IMR-90 (cell line): ENCODE measurements at regions not wholly inside any gene's neighbourhood (a gene's known extent, or its start where the extent isn't known, plus 50 kb on each side); places are given as distances from the start of the nearest gene placed in this dataset.

Source experiments
- ATAC-seq: fragments of 200-7000 bp; cut with Tn5 transposase; 2 replicates; pipeline ENCODE4 v1.9.1; 2020; ENCODE audit warnings: low read depth, mild to moderate bottlenecking, moderate library complexity
- BruUV-seq: library from RNA; stranded (reverse); fragments of 400-500 nt; replicated peaks from 2 replicates; lab custom pipeline; 2021; lab: Mats Ljungman, UMichigan
- CTCF ChIA-PET: fragments of 300-600 bp; formaldehyde crosslinking; extraction: SDS; loops from one replicate; lab custom pipeline; 2021; ENCODE audit warnings: antibody characterized with exemption; lab: Yijun Ruan, JAX
- POLR2A ChIA-PET: fragments of 300-600 bp; sonication (Branson Sonifier 250); formaldehyde crosslinking; loops from one replicate; lab custom pipeline; 2022; ENCODE audit warnings: antibody characterized with exemption; ENCODE audit not compliant: unreplicated experiment; lab: Charles Lee
- DNase-seq: peaks from one replicate; pipeline ENCODE4 v3.0.0; 2013
- H2AFZ ChIP-seq: replicated peaks from 2 replicates; pipeline ENCODE3; 2013; ENCODE audit warnings: low read length, mild to moderate bottlenecking; ENCODE audit not compliant: poor library complexity
- H2AK5ac ChIP-seq: 2 replicates; pipeline ENCODE4 v1.6.1; 2013; ENCODE audit warnings: low read depth, low read length, inconsistent platforms
- H2AK9ac ChIP-seq: replicated peaks from 2 replicates; pipeline ENCODE3; 2013; ENCODE audit warnings: mild to moderate bottlenecking, low read depth, low read length, moderate library complexity; ENCODE audit not compliant: poor library complexity
- H2BK120ac ChIP-seq: 2 replicates; pipeline ENCODE4 v1.6.1; 2013; ENCODE audit warnings: low read depth, low read length, inconsistent platforms
- H2BK15ac ChIP-seq: 3 replicates; pipeline ENCODE4 v1.6.1; 2013; ENCODE audit warnings: low read depth, low read length, inconsistent platforms
- H2BK20ac ChIP-seq: 2 replicates; pipeline ENCODE4 v1.6.1; 2013; ENCODE audit warnings: low read depth, mild to moderate bottlenecking, inconsistent platforms, low read length, moderate library complexity
- H2BK5ac ChIP-seq: 2 replicates; pipeline ENCODE4 v1.6.1; 2013; ENCODE audit warnings: mild to moderate bottlenecking, low read depth, low read length, inconsistent platforms; ENCODE audit not compliant: poor library complexity, severe bottlenecking
- H3K14ac ChIP-seq: replicated peaks from 2 replicates; pipeline ENCODE4 v1.6.1; 2013; ENCODE audit warnings: low read depth, low read length, inconsistent platforms
- H3K18ac ChIP-seq: 2 replicates; pipeline ENCODE4 v1.6.1; 2013; ENCODE audit warnings: low read depth, low read length, control low read depth
- H3K23ac ChIP-seq: 2 replicates; pipeline ENCODE4 v1.6.1; 2013; ENCODE audit warnings: low read depth, low read length, inconsistent platforms
- H3K27ac ChIP-seq: 2 replicates; pipeline ENCODE4 v1.5.1; 2013; ENCODE audit warnings: mild to moderate bottlenecking, control low read depth, low read length; ENCODE audit not compliant: insufficient read depth
- H3K27me3 ChIP-seq: 2 replicates; pipeline ENCODE4 v1.6.1; 2013; ENCODE audit warnings: low read length; ENCODE audit not compliant: control insufficient read depth, insufficient read depth
- H3K36me3 ChIP-seq: 2 replicates; pipeline ENCODE4 v1.6.1; 2013; ENCODE audit warnings: low read length, mixed read lengths; ENCODE audit not compliant: control insufficient read depth, insufficient read depth
- H3K4ac ChIP-seq: 2 replicates; pipeline ENCODE4 v1.6.1; 2013; ENCODE audit warnings: low read depth, low read length, inconsistent platforms
- H3K4me1 ChIP-seq: 2 replicates; pipeline ENCODE4 v1.6.1; 2013; ENCODE audit warnings: low read length, mixed read lengths; ENCODE audit not compliant: control insufficient read depth, insufficient read depth
- H3K4me2 ChIP-seq: 2 replicates; pipeline ENCODE4 v1.6.1; 2013; ENCODE audit warnings: low read depth, mild to moderate bottlenecking, control low read depth, low read length, moderate library complexity
- H3K4me3 ChIP-seq: 2 replicates; pipeline ENCODE4 v1.5.1; 2013; ENCODE audit warnings: low read depth, mild to moderate bottlenecking, control low read depth, low read length, moderate library complexity; ENCODE audit not compliant: insufficient read depth
- H3K56ac ChIP-seq: 2 replicates; pipeline ENCODE4 v1.6.1; 2013; ENCODE audit warnings: low read length, inconsistent platforms; ENCODE audit not compliant: insufficient read depth; ENCODE audit errors: extremely low read depth
- H3K79me1 ChIP-seq, 2 experiments: 2 replicates each; pipeline ENCODE4 v1.6.1; 2013; ENCODE audit warnings: low read length in 2 of 2, inconsistent platforms in 1 of 2, low read depth in 1 of 2
- H3K9ac ChIP-seq: 2 replicates; pipeline ENCODE4 v1.6.1; 2013; ENCODE audit warnings: low read depth, low read length, control low read depth
- H3K9me1 ChIP-seq: 2 replicates; pipeline ENCODE4 v1.6.1; 2013; ENCODE audit warnings: low read length, inconsistent platforms; ENCODE audit not compliant: insufficient read depth
- H3K9me3 ChIP-seq: 2 replicates; pipeline ENCODE4 v1.6.1; 2013; ENCODE audit warnings: low read length; ENCODE audit not compliant: control insufficient read depth, insufficient read depth
- H4K20me1 ChIP-seq: 2 replicates; pipeline ENCODE4 v1.6.1; 2013; ENCODE audit warnings: low read length, inconsistent platforms; ENCODE audit not compliant: insufficient read depth
- H4K5ac ChIP-seq: 2 replicates; pipeline ENCODE4 v1.6.1; 2013; ENCODE audit warnings: mild to moderate bottlenecking, low read depth, low read length, control low read depth
- H4K8ac ChIP-seq, 2 experiments: 2 replicates each; pipeline ENCODE4 v1.6.1; 2013; ENCODE audit warnings: low read depth in 2 of 2, low read length in 2 of 2, control low read depth in 1 of 2, inconsistent platforms in 1 of 2
- H4K91ac ChIP-seq: 2 replicates; pipeline ENCODE4 v1.6.1; 2013; ENCODE audit warnings: low read depth, low read length, inconsistent platforms; ENCODE audit not compliant: insufficient read depth
- BHLHE40 ChIP-seq: fragments of 150-350 bp; IDR thresholded peaks from 2 replicates; pipeline ENCODE4 v1.6.1; 2016; ENCODE audit warnings: mild to moderate bottlenecking, low read depth, low read length
- CEBPB ChIP-seq: IDR thresholded peaks from 2 replicates; pipeline ENCODE4 v1.6.1; 2012; ENCODE audit warnings: low read depth, low read length, improper control_type of control experiment
- CHD1 ChIP-seq: IDR thresholded peaks from 2 replicates; pipeline ENCODE4 v1.6.1; 2012; ENCODE audit warnings: low read depth, low read length, improper control_type of control experiment
- FOS ChIP-seq: fragments of 150-350 bp; IDR thresholded peaks from 2 replicates; pipeline ENCODE4 v1.6.1; 2016; ENCODE audit warnings: low read depth, low read length
- MAFK ChIP-seq: IDR thresholded peaks from 2 replicates; pipeline ENCODE4 v1.6.1; 2012; ENCODE audit warnings: low read depth, low read length, improper control_type of control experiment
- MAZ ChIP-seq: IDR thresholded peaks from 2 replicates; pipeline ENCODE4 v1.6.1; 2012; ENCODE audit warnings: low read depth, mild to moderate bottlenecking, low read length, improper control_type of control experiment, moderate library complexity, borderline replicate concordance
- MXI1 ChIP-seq: IDR thresholded peaks from 2 replicates; pipeline ENCODE4 v1.6.1; 2012; ENCODE audit warnings: low read depth, mild to moderate bottlenecking, low read length, moderate library complexity, borderline replicate concordance
- NFE2L2 ChIP-seq: fragments of 150-350 bp; IDR thresholded peaks from 2 replicates; pipeline ENCODE4 v1.6.1; 2016; ENCODE audit warnings: low read depth, mild to moderate bottlenecking, low read length
- RAD21 ChIP-seq: IDR thresholded peaks from 2 replicates; pipeline ENCODE4 v1.6.1; 2012; ENCODE audit warnings: low read length, improper control_type of control experiment
- RCOR1 ChIP-seq: IDR thresholded peaks from 2 replicates; pipeline ENCODE4 v1.6.1; 2012; ENCODE audit warnings: mild to moderate bottlenecking, low read length, improper control_type of control experiment; ENCODE audit not compliant: insufficient replicate concordance
- RFX5 ChIP-seq: IDR thresholded peaks from 2 replicates; pipeline ENCODE4 v1.8.0; 2012; ENCODE audit warnings: low read depth, mild to moderate bottlenecking, low read length, moderate library complexity
- SMC3 ChIP-seq: fragments of 150-350 bp; IDR thresholded peaks from 2 replicates; pipeline ENCODE4 v1.6.1; 2016; ENCODE audit warnings: low read depth, mild to moderate bottlenecking, antibody characterized with exemption, low read length, moderate library complexity
- WGBS, 2 experiments: methylation state at CpG; one replicate each; pipeline versions ENCODE4 v1.1.5 to v1.1.7; 2013; ENCODE audit warnings: missing lambda C conversion rate in 2 of 2; ENCODE audit not compliant: insufficient read length in 1 of 2; ENCODE audit errors: extremely low coverage in 2 of 2; 5-methylcytosine and 5-hydroxymethylcytosine counted together
- dilution Hi-C: fragments of 300-500 bp; cut with HindIII; formaldehyde crosslinking; loops from one replicate; pipeline ENCODE4 v1.14.3; 2018; ENCODE audit warnings: low sequenced_read_pairs; ENCODE audit not compliant: unreplicated experiment
- in situ Hi-C: fragments of 300-500 bp; cut with MboI; formaldehyde crosslinking; loops from 3 replicates; pipeline ENCODE4 v1.14.3; 2019; ENCODE audit warnings: low sequenced_read_pairs, inconsistent platforms, mixed read lengths
- intact Hi-C: fragments of 100-400 bp; cut with micrococcal nuclease; formaldehyde crosslinking; loops from 2 replicates; pipeline ENCODE4 v1.10.0; 2022
- TF ChIP-seq, protein P1 (sequence below): fragments of 150-350 bp; IDR thresholded peaks from 2 replicates; pipeline ENCODE4 v1.6.1; 2016; ENCODE audit warnings: low read depth, mild to moderate bottlenecking, low read length, moderate library complexity, borderline replicate concordance
- TF ChIP-seq, protein P2 (sequence below): conservative IDR thresholded peaks from 2 replicates; pipeline ENCODE4 v1.5.1; 2012; ENCODE audit warnings: mild to moderate bottlenecking, low read depth, low read length, improper control_type of control experiment
- TF ChIP-seq, protein P3 (sequence below): fragments of 150-350 bp; IDR thresholded peaks from 2 replicates; pipeline ENCODE4 v1.6.1; 2017; ENCODE audit warnings: mild to moderate bottlenecking, antibody characterized with exemption, low read length, low read depth

DNA sequence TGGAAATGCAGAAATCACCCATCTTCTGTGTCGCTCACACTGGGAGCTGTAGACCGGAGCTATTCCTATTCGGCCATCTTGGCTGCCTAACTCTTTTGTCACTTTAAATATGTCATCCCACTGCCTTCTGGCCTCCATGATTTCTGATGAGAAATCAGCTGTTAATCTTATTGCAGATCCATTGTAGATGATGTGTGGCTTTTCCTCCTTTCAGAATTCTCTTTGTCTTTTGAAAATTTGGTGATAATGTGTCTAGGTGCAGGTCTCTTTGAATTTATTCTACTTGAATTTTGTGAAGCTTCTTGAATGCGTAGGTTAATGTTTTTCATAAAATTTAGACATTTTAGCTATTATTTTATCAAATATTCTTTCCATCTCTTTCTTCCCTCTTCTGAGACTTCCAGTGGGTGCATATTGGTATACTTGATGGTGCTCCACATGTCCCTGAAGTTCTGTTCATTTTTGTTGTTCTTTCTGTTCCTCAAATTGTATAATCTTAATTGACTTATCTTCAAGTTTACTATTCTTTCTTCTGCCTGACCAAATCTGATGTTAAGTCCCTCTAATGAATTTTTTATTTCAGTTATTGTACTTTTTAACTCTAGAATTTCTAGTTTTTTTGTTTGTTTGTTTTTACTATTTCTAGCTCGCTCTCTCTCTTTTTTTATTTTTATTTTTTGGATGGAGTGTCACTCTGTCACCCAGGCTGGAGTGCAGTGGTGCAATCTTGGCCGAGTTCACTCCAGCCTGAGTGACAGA is 90.8 kb upstream of the DLX2 start:
- CTCF ChIA-PET: interaction anchor here (1.7 kb wide), 1 partner anchor 268 kb away, joined by 5 read pairs; no protein-coding TSS in a partner anchor
- H3K27me3 ChIP-seq: no peaks in the 10 kb centered on the region
- H2AFZ ChIP-seq: no peak overlapping the region
- no peak overlapping the region for H3K4me2 ChIP-seq
- no peaks in the 10 kb centered on the region for H3K9me1 ChIP-seq
- H3K79me1 ChIP-seq: no peaks in the 10 kb centered on the region
- no peak overlapping the region for H4K8ac ChIP-seq
- H2BK5ac ChIP-seq: no peak overlapping the region
- DNase-seq: no peak
- no peak overlapping the region for H3K14ac ChIP-seq
- in situ Hi-C loops: no loop called here
- no peak for TF ChIP-seq MAFK
- no peak for TF ChIP-seq NFE2L2
- no peak for TF ChIP-seq FOS
- TF ChIP-seq CHD1: no peak
- TF ChIP-seq, protein P1, sequence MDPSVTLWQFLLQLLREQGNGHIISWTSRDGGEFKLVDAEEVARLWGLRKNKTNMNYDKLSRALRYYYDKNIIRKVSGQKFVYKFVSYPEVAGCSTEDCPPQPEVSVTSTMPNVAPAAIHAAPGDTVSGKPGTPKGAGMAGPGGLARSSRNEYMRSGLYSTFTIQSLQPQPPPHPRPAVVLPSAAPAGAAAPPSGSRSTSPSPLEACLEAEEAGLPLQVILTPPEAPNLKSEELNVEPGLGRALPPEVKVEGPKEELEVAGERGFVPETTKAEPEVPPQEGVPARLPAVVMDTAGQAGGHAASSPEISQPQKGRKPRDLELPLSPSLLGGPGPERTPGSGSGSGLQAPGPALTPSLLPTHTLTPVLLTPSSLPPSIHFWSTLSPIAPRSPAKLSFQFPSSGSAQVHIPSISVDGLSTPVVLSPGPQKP: no peak
- no peak for TF ChIP-seq MAZ
- TF ChIP-seq MXI1: no peak
- TF ChIP-seq RFX5: no peak
- TF ChIP-seq SMC3: no peak
- no peak for TF ChIP-seq BHLHE40
- no peak for TF ChIP-seq RAD21
- TF ChIP-seq CEBPB: no peak
- TF ChIP-seq, protein P2, sequence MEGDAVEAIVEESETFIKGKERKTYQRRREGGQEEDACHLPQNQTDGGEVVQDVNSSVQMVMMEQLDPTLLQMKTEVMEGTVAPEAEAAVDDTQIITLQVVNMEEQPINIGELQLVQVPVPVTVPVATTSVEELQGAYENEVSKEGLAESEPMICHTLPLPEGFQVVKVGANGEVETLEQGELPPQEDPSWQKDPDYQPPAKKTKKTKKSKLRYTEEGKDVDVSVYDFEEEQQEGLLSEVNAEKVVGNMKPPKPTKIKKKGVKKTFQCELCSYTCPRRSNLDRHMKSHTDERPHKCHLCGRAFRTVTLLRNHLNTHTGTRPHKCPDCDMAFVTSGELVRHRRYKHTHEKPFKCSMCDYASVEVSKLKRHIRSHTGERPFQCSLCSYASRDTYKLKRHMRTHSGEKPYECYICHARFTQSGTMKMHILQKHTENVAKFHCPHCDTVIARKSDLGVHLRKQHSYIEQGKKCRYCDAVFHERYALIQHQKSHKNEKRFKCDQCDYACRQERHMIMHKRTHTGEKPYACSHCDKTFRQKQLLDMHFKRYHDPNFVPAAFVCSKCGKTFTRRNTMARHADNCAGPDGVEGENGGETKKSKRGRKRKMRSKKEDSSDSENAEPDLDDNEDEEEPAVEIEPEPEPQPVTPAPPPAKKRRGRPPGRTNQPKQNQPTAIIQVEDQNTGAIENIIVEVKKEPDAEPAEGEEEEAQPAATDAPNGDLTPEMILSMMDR: no peak
- TF ChIP-seq, protein P3, sequence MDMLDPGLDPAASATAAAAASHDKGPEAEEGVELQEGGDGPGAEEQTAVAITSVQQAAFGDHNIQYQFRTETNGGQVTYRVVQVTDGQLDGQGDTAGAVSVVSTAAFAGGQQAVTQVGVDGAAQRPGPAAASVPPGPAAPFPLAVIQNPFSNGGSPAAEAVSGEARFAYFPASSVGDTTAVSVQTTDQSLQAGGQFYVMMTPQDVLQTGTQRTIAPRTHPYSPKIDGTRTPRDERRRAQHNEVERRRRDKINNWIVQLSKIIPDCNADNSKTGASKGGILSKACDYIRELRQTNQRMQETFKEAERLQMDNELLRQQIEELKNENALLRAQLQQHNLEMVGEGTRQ: no peak
- no peak for TF ChIP-seq RCOR1
- no TSS peak for BruUV-seq
- intact Hi-C loops: no loop called here
- no peak overlapping the region for H3K9ac ChIP-seq
- no peak overlapping the region for H3K27ac ChIP-seq
- no peaks in the 10 kb centered on the region for H4K20me1 ChIP-seq
- no peaks in the 10 kb centered on the region for H3K4me1 ChIP-seq
- H2BK120ac ChIP-seq: no peak overlapping the region
- H3K18ac ChIP-seq: no peak overlapping the region
- H3K36me3 ChIP-seq: no peaks in the 10 kb centered on the region
- H3K56ac ChIP-seq: no peak overlapping the region
- no peak for ATAC-seq
- dilution Hi-C loops: no loop called here
- no peak overlapping the region for H3K4ac ChIP-seq
- no peak overlapping the region for H2BK20ac ChIP-seq
- H4K91ac ChIP-seq: no peak overlapping the region
- no peak overlapping the region for H4K5ac ChIP-seq
- peaks cover 17% of the 10 kb centered on the region for H3K9me3 ChIP-seq
- no CpG with 5 or more reads among the region's 6 CpGs for WGBS, 2 experiments
- POLR2A ChIA-PET: no interaction called here
- H3K4me3 ChIP-seq: no peak overlapping the region
- no peak overlapping the region for H2AK9ac ChIP-seq
- no peak overlapping the region for H3K23ac ChIP-seq
- no peak overlapping the region for H2AK5ac ChIP-seq
- H2BK15ac ChIP-seq: no peak overlapping the region
